HG02588 (cell line): ENCODE measurements at regions not wholly inside any gene's neighbourhood (a gene's known extent, or its start where the extent isn't known, plus 50 kb on each side); places are given as distances from the start of the nearest gene placed in this dataset.
"Not testable (repeated sequence)": the region's sequence is repeated elsewhere in the genome, so short reads cannot be mapped to it uniquely, and the experiment has no call there.

Experiments used
- ATAC-seq: cut with Tn5 transposase; IDR thresholded peaks from one replicate; pipeline ENCODE4 v1.9.1; 2021; ENCODE audit warnings: mild to moderate bottlenecking, moderate library complexity; ENCODE audit not compliant: unreplicated experiment

DNA sequence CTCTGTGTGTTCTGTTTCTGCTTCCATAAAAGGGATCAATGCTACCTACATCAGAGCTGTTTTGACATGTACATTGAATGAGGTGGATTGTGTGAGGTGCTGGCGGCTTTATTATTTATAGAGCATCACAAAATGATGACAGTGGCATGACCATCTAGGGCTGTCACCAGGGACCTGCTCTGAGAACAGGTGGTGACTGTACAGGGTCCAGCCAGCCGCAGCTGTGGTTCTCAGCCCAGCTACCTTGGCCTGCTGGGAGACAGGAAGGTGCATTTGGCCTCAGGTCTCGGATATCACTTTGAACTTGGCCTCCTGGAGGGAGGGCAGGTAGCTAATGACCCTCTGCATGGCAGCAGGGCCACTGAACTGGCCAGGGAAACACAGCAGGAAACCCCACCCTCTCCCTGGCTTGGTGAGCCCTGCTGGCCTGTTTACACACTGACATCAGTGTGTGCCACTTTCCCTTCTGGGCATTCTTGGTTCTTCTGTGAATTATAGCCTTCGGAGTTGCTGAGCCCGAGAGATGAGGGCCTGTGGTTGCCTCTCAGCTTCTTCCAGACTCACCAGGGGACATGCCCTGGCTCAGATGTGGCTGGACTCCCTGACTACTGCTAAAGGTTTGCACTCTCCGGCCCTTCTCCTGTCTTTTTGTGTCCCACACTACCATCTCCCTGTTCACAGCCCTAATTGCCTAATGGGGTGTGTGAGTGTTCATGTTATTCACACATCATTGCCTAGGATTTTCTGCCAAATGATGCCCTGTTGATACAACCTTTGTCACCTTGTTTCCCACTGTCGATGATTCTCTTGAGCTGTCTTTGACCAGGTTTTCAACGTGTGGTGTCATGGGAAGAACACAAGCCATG lies 109.2 kb upstream of the RAB12 start:
- no peak for ATAC-seq

DNA sequence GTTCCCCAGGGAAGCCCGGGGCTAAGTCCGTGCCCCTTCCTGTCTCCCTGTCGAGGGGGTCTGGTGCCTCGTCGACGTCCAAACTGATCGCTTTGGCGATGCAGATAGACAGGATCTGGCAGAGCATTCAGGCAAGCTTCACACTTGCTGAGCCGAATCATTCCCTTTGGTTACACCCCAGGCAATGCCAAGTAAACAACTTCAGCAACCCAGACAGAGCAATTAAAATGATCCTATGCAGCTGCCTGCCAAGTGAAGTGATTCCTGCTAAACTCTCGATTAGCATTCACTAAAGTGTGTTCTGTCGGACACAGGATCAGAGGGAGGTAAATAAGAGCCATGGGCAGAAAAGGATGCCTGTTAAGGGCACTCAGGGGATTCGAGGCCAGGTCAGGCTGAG lies 108.2 kb upstream of the RAB12 start:
- ATAC-seq, result no peak

DNA sequence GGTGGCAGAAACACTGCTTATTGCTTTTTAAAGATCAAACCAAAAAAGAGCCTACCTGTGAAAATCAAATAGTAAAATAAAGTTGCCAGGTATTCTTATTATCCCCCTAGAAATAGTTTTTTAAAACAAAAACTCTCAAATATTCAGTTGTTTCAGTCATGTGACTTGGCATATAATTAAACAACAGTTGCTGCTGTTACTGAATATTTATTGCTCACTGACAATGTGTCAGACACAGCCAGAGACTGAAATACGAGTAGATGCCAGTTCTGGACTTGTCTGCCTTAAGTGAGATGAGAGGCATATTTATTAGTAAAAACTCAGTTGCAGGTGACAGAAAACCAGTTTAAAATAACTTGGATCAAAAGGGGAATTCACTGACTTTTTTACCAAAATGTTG lies 106.0 kb upstream of the RAB12 start:
- no peak for ATAC-seq

DNA sequence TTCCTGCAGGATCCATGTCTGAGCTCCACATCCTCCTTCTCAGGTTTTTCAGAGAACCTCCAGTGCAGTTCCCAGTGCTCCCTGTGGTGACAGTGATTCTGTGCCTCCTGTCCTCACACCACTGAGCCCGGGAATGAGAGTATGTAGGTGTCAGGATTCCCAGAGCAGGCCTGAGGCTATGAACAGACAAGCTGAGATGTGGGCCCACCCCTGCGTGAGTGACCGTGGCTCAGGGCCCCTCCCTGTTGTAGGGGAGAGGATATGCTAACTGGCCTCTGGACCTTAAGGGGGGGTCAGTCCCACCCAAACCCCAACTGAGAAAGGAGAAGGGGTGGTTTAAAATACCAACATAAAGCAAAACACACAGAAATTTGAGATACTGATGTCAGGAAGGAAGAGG lies 104.8 kb upstream of the RAB12 start:
- ATAC-seq, result no peak

DNA sequence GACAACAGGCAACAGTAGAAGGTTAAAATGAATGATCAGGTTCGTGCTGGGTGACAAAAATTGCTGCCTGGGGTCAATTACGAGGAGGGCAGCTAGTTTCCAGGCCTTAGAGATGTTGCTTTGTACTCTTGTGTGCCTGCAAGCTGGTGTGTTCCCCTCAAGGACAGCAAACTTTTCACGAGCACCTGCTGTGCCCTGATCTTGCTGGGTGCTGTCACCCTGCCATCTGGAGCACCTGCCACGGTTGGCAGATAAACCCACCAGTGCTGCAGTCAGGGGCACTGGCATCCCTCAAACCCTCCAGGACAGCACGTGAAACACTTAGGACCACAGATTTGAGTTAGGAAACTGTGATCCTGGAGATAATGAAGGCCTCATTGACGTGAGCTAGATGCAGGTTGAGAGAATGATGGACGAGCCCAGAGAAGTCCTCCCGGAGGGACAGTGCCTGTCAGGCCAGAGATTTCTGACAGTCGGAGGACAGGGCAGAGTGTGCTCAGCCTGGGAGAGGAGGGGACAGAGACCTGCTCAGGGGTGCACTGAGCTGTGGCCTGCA lies 104.3 kb upstream of the RAB12 start:
- ATAC-seq, result no peak

DNA sequence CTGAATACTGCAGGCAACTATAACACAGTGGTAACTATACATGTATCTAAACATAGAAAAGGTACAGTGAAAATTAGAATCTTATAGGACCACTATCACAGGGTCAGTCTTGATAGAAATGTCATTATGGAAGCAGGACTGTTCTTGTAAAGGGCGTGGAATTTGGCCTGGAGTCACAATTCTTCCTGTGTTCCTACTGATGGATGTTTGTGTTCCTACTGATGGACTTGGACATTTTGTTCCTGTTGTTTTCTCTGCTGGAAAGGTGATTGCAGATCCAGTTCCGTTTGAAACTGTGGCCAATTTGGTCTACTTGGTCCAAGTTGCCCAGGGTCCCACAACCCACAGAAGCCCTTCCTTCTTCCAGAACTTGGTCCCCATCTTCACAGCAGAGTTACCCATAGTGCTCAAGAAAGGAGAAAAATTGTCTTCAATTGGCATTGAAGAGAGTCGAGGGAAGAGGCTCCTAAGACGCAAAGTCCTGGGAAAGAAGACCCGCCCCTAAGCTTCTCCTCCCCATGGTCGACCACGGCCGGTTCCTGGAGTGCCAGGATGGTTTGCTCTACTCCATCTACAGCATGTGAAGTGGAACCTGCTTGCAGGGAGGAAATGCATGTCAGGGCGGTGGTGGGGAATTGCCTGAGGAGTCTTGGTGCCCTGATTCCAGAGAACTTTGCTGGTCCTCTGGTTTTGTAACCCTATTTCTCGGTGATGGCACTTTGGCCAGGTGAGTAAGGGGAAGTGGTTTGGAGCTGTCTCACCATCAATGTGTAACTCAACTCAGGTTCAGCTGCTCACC lies 102.8 kb upstream of the RAB12 start:
- no peak for ATAC-seq

DNA sequence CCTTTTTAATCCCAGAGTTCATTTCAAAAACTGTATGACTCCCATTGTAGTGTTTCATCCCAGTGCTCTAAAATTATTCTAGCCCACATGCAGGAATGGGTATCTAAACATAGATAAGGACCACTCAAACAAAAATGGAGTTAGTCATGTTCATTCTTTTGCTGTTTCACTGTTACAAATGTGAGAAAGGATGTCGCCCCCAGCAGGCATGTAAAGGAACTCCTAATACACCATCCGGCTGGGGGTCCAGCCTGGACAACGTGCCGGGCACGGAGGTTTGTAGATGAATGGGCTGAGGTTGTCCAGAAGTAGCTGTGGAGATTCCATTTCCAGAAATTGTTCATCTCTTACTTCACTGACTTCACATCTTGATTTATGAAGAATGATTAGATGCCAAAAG lies 101.9 kb upstream of the RAB12 start:
- no peak for ATAC-seq

DNA sequence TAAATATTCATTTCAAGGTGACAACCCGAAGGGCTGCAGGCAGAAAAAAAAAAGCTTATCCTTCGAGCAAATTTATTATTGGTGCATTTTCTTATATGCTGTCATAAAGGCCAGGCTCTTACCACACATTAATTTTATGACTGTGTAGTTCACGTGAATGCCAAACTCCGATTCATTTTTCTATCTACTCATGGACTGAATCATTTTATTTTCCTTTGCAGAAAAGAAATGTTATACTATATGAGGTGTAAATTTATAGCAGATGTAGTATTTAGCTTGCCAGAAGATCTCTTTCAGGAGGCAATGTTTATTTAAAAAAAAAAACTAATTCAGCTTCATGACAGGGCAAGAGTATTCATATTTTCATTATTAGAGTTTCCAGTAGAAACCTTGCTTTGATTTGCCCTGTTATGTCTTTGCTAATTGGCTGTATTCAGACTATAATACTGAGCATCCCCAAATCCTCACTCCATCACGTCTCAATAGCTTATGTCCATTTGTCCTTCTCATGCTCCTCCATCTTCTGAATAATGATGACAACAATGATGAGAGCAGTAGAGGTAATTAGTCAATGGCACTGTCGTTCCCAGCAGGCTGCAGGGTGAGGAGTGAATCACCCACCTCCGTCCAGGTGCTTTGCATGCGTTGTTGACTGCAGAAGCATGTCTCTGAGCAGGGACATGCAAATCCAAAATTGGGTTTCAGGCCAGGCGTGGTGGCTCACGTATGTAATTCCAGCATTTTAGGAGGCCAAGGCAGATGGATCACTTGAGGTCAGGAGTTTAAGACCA lies 101.1 kb upstream of the RAB12 start:
- ATAC-seq, result no peak

DNA sequence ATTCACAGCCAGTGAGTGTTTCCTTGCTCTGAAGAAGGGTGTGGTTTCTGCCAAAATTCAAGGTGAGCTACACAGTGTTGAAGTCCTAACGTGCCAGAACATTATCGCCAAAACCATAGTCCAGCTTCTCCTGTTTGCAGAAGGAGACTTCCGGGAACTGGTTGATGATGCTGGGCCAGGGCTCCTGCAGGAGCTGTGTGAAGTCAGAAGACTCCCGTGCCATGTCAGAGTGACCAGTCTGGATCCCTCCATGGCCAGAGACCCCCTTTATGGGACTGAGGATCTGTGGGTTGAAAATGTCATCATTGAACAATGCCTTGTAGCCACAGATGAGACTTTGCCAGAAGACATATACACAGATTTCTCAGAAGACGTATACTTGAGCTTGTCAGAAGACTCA lies 96.0 kb upstream of the RAB12 start:
- ATAC-seq, result no peak

DNA sequence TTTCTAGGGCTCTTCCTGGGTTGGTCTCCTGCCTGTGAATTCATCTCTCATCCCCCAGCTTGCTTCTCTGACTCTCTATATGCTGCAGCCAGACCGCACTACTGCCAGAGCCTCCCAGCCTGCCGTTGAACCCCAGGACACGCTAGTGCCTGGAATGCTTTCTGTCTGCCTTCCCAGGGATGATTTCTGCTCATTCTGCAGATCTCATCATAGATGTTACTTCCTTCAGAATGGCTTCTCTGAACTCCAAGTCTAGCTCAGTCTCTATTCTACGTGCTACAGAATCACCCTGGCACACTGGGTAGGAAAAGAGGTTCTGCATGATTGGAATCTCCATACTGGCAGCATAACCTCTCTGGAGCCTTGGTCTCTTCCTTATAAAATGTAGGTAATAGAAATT lies 94.8 kb upstream of the RAB12 start:
- no peak for ATAC-seq

DNA sequence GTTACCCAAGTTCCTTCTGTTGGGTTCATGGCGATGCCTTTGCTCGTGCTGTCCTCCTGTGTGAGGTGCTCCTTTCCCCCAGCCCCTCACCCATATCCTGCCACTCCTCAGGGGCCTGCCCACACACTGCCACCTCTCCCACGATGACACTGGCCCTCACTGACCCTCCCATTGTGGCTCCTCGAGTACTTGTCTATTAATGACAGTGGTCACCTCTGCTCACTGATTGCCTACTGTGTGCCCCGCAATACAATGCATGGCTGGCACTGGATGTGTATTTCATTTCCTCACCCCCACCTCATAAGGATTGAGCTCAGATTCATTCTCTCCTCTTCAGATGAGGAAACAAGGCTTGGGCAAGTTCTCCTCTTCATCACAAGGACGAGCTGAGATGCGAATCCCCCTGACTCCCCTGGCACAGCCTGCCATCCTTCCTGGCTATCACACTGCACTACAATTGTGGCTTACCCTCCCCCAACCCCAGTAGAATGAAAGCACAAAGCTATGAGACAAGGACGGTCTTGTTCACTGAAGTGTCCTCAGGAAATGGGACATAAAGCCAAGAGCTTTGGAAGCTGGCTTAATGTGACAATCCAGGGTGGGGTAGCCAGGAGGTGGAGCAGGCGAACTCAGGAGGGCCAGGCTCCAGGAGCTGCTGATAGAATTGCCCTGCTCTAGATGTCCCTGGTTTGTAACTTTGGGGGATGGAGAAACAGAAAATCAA lies 93.9 kb upstream of the RAB12 start:
- ATAC-seq, result no peak

DNA sequence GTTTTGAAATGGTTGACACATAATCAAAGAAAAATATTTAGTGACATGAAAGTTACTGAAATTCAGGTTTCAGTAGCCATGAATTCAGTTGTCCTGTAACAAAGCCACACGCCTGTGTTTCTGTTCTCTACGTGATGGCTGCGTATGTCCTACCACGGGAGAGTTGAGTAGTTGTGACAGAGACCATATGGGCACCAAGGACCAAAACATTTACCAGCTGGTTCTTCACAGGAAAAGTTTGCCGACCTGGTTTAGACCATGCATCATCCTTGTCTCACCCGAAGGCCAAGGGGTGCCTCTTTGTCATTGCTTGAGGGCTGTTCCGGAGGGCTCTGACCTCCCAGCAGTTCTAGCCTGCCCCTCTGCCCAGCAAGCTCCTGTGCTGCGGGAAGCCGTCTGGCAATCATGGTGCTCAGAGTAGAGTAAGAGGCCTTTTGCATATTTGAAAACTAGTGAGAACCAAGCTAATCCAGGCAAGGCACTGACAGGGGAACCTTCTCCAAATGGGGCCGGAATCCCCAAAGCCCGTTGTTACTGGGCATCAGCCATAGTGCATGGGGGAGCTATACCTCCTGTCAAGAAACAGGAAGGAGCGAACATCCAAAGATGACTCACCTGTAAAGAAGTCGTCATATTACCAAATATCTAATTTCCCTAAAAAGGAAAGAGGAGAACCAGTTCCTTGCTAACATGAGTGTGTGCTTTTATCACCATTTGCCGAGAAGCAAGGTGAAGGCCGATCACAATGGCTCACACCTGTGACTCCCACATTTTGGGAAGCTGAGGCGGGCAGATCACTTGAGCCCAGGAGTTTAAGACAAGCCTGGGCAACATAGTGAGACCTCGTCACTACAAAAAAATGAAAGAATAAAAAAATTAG lies 92.6 kb upstream of the RAB12 start:
- ATAC-seq, result no peak

DNA sequence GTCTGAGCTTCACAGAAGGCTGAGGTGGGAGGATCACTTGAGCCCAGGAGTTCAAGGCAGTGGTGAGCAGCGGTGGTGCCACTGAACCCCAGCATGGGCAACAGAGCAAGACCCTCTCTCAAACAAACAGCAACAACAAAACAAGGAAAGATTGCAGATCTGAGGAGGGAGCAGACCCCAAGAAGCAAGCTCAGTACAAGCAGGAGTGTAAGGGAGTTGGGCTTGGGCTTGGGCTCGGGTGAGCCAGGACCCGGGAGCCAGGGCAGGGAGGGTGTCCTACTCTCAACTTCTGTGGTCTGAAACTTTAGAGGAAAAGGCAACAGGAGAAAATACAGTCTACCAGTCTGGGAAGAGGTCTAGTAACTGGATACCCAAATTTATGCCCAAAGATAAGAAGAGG lies 92.0 kb upstream of the RAB12 start:
- no peak for ATAC-seq

DNA sequence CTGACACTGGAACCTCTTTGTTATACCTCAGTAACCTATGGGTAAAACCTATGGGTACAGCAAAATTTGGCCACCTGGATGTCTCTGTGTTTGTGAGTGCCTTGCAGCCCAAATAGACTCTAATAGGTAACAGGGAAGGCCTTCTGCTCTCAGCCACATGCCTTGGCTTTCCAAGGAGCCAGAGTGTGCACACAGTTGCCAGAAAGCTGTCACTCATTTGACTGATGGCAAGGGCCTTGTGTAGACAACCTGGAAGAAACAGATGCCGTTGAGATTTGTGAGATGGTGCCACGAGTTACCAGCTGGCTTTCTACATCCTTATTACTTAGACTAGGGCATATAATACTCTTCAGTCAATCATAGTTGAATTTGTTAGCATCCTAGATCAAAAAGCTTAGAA lies 90.1 kb upstream of the RAB12 start:
- ATAC-seq, result no peak

DNA sequence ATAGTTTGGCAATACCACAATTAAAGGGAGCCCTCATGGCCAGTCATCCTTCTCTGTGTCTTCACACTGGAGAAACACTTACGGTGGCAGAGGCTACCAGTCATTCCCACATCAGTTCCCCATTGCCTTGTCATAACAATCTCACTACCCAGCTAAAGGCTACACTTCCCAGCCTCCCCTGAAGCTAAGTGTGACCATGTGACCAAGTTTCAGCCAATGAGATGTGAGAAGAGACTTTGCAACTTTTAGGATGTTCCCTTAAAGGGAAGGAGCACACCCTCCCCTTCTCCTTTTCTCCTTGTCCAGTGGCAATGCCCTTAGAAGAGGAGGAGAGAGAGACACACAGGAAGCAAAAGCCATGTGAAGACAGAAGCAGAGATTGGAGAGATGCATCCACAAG lies 89.0 kb upstream of the RAB12 start:
- no peak for ATAC-seq

DNA sequence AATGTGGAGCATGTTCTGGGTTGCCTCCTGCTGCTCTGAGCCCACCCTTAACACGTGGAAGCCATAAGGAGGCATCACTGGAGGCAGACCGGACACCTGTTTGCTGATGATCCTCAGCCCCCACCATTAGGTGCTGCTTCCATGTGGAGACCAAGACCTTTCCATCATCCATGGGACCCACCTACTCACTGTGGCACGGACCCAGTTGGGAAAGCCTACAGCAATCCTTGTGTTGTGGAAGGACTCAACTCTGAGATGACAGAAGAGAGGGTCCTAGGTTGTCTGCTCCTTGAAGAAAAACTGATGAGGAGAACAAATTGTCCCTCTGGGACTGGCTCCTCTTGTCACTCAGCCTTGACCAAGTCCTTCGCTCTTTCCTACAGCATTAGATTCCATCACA lies 86.5 kb upstream of the RAB12 start:
- ATAC-seq, result no peak

DNA sequence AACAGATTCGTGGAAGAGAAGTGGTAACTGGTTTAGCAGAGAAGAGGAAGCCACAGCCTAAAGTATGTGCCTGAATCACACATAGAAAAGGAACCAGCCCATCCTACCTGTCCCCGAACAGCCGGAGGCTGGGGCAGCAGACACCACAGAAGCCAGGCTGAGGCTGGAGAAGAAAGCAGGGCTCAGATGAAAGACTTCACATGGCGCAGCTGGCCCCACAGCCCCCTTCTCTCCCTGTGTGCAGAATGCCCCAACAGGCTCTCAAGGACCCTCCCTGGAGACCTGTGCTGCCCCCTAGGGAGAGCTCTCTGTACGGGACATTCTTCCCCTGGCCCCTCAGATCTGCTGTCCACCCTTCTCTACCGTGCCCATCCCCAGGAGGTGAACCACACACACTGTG lies 83.5 kb upstream of the RAB12 start:
- no peak for ATAC-seq

DNA sequence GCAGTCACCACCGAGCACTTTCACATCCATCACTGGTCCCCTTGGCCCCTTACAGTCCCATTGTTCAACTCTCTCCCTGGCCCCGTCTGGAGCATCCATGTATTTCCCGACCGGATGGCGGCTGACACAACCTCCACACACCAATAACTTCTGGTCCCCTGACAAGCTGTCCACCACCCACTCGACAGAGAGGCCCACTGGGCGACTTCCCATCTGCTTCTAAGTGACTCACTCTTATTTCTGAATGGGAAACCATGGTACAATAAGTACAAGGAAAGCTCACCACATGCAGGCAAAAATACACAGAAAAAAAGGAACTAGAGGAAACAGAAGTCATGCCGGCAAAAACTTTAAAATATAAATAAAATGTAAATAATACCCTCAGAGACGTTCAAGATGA lies 82.9 kb upstream of the RAB12 start:
- ATAC-seq, result no peak

DNA sequence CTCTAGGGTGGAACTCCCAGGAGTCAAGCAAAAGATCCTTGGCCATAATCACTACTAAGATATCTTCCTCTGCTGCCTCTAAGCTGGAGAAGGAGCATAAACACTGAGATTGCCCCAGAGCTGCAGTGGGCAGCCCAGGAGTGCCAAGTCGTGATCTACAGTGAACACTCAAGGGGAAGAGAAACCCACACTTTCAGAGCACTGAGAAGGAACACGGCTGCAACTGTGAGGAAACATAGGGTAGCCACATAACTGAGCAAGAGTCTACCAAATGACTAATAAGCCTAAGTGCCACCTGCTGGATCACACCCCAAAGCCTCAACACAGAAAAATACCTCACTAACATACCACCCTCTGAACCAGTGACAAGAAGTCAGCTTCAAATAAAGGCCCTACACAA lies 79.6 kb upstream of the RAB12 start:
- no peak for ATAC-seq

DNA sequence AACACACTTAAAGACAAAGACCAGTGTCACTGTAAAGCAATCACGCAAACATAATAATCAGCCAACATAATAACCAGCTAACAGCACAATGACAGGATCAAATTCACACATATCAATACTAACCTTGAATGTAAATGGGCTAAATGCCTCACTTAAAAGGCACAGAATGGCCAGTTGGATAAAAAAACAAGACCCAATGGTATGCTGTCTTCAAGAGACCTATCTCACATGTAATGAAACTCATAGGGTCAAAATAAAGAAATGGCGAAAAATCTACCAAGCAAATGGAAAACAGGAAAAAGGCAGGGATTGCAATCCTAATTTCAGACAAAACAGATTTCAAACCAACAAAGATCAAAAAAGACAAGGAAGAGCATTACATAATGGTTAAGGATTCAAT lies 78.2 kb upstream of the RAB12 start:
- not testable (repeated sequence) for ATAC-seq
